K562 (cell line): ENCODE measurements at regions not wholly inside any gene's neighbourhood (a gene's known extent, or its start where the extent isn't known, plus 50 kb on each side); places are given as distances from the start of the nearest gene placed in this dataset.

Experiments
- ATAC-seq: fragments of 200-7000 bp; cut with Tn5 transposase; 3 replicates; pipeline ENCODE4 v1.9.1; 2020; ENCODE audit warnings: moderate library complexity
- BruUV-seq: library from RNA; stranded (reverse); fragments of 400-500 nt; replicated peaks from 2 replicates; lab custom pipeline; 2021; lab: Mats Ljungman, UMichigan
- CTCF ChIA-PET: fragments of 300-600 bp; formaldehyde crosslinking; extraction: SDS; loops from one replicate; lab custom pipeline; 2021; ENCODE audit warnings: low intra/inter-chr PET ratio; lab: Yijun Ruan, JAX
- POLR2A ChIA-PET: fragments of 300-600, 350-650 bp; sonication (Branson Sonifier 250); formaldehyde crosslinking; extraction: SDS; loops from one replicate; lab custom pipeline; 2021; ENCODE audit warnings: antibody characterized with exemption, inconsistent platforms; lab: Yijun Ruan, JAX
- DNase-seq, 4 experiments: peaks; one replicate each; pipeline versions ENCODE4 v3.0.0 to v3.0.0-alpha.2; 2011 to 2018; ENCODE audit warnings: low spot score in 3 of 4, mixed read lengths in 3 of 4; ENCODE audit errors: extremely low read depth in 1 of 4
- FAIRE-seq: peaks from 2 replicates; lab custom pipeline; 2011; peaks lifted over from hg19 to GRCh38; lab: Jason Lieb, UNC
- H2AFZ ChIP-seq: 2 replicates; pipeline ENCODE4 v1.6.0; 2011; ENCODE audit warnings: low read depth, low read length, control low read depth, inconsistent platforms
- H3K27ac ChIP-seq: fragments of 200-600 bp; 3 replicates; pipeline ENCODE4 v1.8.0; 2011; ENCODE audit warnings: low read depth, mild to moderate bottlenecking, control low read depth, inconsistent platforms, low read length, moderate library complexity, mixed read lengths; ENCODE audit errors: extremely low read depth
- H3K27me3 ChIP-seq, 2 experiments: fragments of 300-600 bp in 1 of 2; 2 replicates in 1 of 2; 3 replicates in 1 of 2; pipeline versions ENCODE4 v1.6.0 to v1.8.0; 2011; ENCODE audit warnings: inconsistent platforms in 2 of 2, low read length in 2 of 2, mild to moderate bottlenecking in 1 of 2, mixed read lengths in 1 of 2, moderate library complexity in 1 of 2; ENCODE audit not compliant: control insufficient read depth in 2 of 2, insufficient read depth in 2 of 2
- H3K36me3 ChIP-seq: fragments of 300-600 bp; 3 replicates; pipeline ENCODE4 v1.8.0; 2011; ENCODE audit warnings: mild to moderate bottlenecking, low read length, inconsistent platforms; ENCODE audit not compliant: control insufficient read depth, insufficient read depth
- H3K4me1 ChIP-seq, 2 experiments: fragments of 200-600 bp in 1 of 2; replicated peaks in 1 of 2; 2 replicates in 1 of 2; 3 replicates in 1 of 2; pipeline versions ENCODE4 v1.5.1 to v1.8.0; 2011; ENCODE audit warnings: inconsistent platforms in 2 of 2, low read length in 2 of 2, mild to moderate bottlenecking in 1 of 2, mixed read lengths in 1 of 2, moderate library complexity in 1 of 2; ENCODE audit not compliant: control insufficient read depth in 2 of 2, insufficient read depth in 2 of 2
- H3K4me2 ChIP-seq: 2 replicates; pipeline ENCODE4 v1.6.1; 2011; ENCODE audit warnings: low read length, control low read depth, inconsistent platforms, mixed read lengths; ENCODE audit not compliant: insufficient read depth
- H3K4me3 ChIP-seq: fragments of 200-600 bp; sonication (generic), shearing (Covaris generic); 2 replicates; pipeline ENCODE4 v1.5.1; 2016; ENCODE audit warnings: control low read depth, inconsistent platforms
- H3K79me2 ChIP-seq: fragments of 200-600 bp; 3 replicates; pipeline ENCODE4 v1.8.0; 2011; ENCODE audit warnings: low read length, inconsistent platforms; ENCODE audit not compliant: control insufficient read depth, insufficient read depth
- H3K9ac ChIP-seq, 2 experiments: 2 replicates each; pipeline versions ENCODE4 v1.6.0 to v1.6.1; 2011; ENCODE audit warnings: low read depth in 2 of 2, low read length in 2 of 2, control low read depth in 1 of 2, inconsistent platforms in 1 of 2, mild to moderate bottlenecking in 1 of 2, mixed read lengths in 1 of 2; ENCODE audit not compliant: insufficient read depth in 1 of 2
- H3K9me1 ChIP-seq: one replicate; pipeline ENCODE4 v1.6.0; 2011; ENCODE audit warnings: inconsistent platforms, mild to moderate bottlenecking, low read length, moderate library complexity; ENCODE audit not compliant: control insufficient read depth, insufficient read depth
- H3K9me3 ChIP-seq: replicated peaks from 2 replicates; pipeline ENCODE4 v1.5.1; 2011; ENCODE audit warnings: low read depth, low read length, inconsistent platforms; ENCODE audit not compliant: control insufficient read depth, insufficient read depth
- H4K20me1 ChIP-seq: replicated peaks from 2 replicates; pipeline ENCODE4 v1.6.1; 2011; ENCODE audit warnings: low read length, inconsistent platforms, mixed read lengths; ENCODE audit not compliant: control insufficient read depth, insufficient read depth
- ARID4B ChIP-seq: sonication (generic); formaldehyde crosslinking; IDR thresholded peaks from 2 replicates; pipeline ENCODE4 v1.8.0; 2022; ENCODE audit warnings: mild to moderate bottlenecking, missing genetic modification reagents
- BCOR ChIP-seq: fragments of 450-650 bp; IDR thresholded peaks from 2 replicates; pipeline ENCODE4 v1.6.1; 2016
- ETV5 ChIP-seq: sonication (generic); formaldehyde crosslinking; IDR thresholded peaks from 2 replicates; pipeline ENCODE4 v1.4.0; 2020; ENCODE audit warnings: low read depth, mild to moderate bottlenecking, missing genetic modification reagents
- GABPB1 ChIP-seq: sonication (generic); formaldehyde crosslinking; IDR thresholded peaks from 2 replicates; pipeline ENCODE4 v1.8.0; 2022; ENCODE audit warnings: mild to moderate bottlenecking, missing genetic modification reagents
- IRF1 ChIP-seq: sonication (generic); formaldehyde crosslinking; IDR thresholded peaks from 2 replicates; pipeline ENCODE4 v1.8.0; 2022; ENCODE audit warnings: missing genetic modification reagents, mild to moderate bottlenecking, borderline replicate concordance
- MAX ChIP-seq: sonication (generic); formaldehyde crosslinking; IDR thresholded peaks from 2 replicates; pipeline ENCODE4 v1.9.0; 2022; ENCODE audit warnings: mild to moderate bottlenecking, missing genetic modification reagents
- PHTF2 ChIP-seq: fragments of 250-450 bp; sonication (Bioruptor Pico); IDR thresholded peaks from 2 replicates; pipeline ENCODE4 v1.5.0; 2021; ENCODE audit warnings: mild to moderate bottlenecking
- SIN3B ChIP-seq: fragments of 450-650 bp; IDR thresholded peaks from 2 replicates; pipeline ENCODE4 v1.6.1; 2017; ENCODE audit warnings: low read depth, mild to moderate bottlenecking, moderate library complexity
- SMARCA5 ChIP-seq: fragments of 450-650 bp; IDR thresholded peaks from 2 replicates; pipeline ENCODE4 v1.6.1; 2016
- SMARCE1 ChIP-seq: fragments of 450-650 bp; IDR thresholded peaks from 2 replicates; pipeline ENCODE4 v1.7.1; 2016; ENCODE audit warnings: mild to moderate bottlenecking
- SRSF3 ChIP-seq: fragments of 200-400 bp; formaldehyde crosslinking; IDR thresholded peaks from 2 replicates; pipeline ENCODE4 v1.6.1; 2016; ENCODE audit warnings: mild to moderate bottlenecking, low read length, moderate library complexity; ENCODE audit not compliant: insufficient read depth
- THRB ChIP-seq: fragments of 450-650 bp; formaldehyde crosslinking; conservative IDR thresholded peaks from 2 replicates; pipeline ENCODE4 v1.4.0; 2022; ENCODE audit warnings: mild to moderate bottlenecking, missing genetic modification characterization
- USF1 ChIP-seq: sonication (generic); formaldehyde crosslinking; IDR thresholded peaks from 2 replicates; pipeline ENCODE4 v1.9.0; 2022; ENCODE audit warnings: mild to moderate bottlenecking, missing genetic modification reagents
- ZBED1 ChIP-seq: IDR thresholded peaks from 2 replicates; pipeline ENCODE4 v1.6.1; 2014
- ZBTB7A ChIP-seq: IDR thresholded peaks from 2 replicates; pipeline ENCODE4 v1.6.1; 2011; ENCODE audit warnings: low read depth, mild to moderate bottlenecking, low read length, moderate library complexity, borderline replicate concordance; ENCODE audit not compliant: control insufficient read depth
- ZNF143 ChIP-seq: sonication (generic); formaldehyde crosslinking; IDR thresholded peaks from 2 replicates; pipeline ENCODE4 v1.9.0; 2022; ENCODE audit warnings: mild to moderate bottlenecking, missing genetic modification reagents
- WGBS: fragments of 100-300 bp; shearing (Covaris generic); methylation state at CpG from one replicate; pipeline ENCODE4 v1.1.6; 2016; ENCODE audit warnings: low coverage, mixed read lengths; ENCODE audit not compliant: insufficient coverage; ENCODE audit errors: missing lambda C conversion rate; 5-methylcytosine and 5-hydroxymethylcytosine counted together
- in situ Hi-C: fragments of 300-500 bp; cut with MboI; formaldehyde crosslinking; loops from 4 replicates; pipeline ENCODE4 v1.15.0; 2018; ENCODE audit warnings: inconsistent platforms, mixed read lengths
- intact Hi-C: fragments of 100-400 bp; cut with micrococcal nuclease; formaldehyde crosslinking; loops from 2 replicates; pipeline ENCODE4 v1.14.2; 2022

- TF ChIP-seq USF1 (CRISPR knock-in tag) (no peak), MAX (CRISPR knock-in tag) (no peak; the same call in 1 of the 2 replicates), SMARCA5 (no peak), SIN3B (no peak)
Measured at GRCh38 chr5:135129307-135129706, 95.3 kb upstream of the PITX1 start (continued).

GRCh38 chr5:135128361-135128760 is 94.3 kb upstream of the PITX1 start:
- Histone ChIP-seq H4K20me1 (no peaks in the 10 kb centered on the region), H3K9me3 (no peaks in the 10 kb centered on the region), H3K4me1 (peaks cover 17 to 58% of the 10 kb centered on the region in 2 experiments; a peak in 4 of 5 replicates), H3K36me3 (no peaks in the 10 kb centered on the region), H2AFZ (no peak overlapping the region), H3K9me1 (peaks cover 3% of the 10 kb centered on the region), H3K9ac (no peak overlapping the region; a peak in 1 of 4 replicates), H3K27ac (no peak overlapping the region), H3K4me3 (no peak overlapping the region), H3K79me2 (no peaks in the 10 kb centered on the region), H3K4me2 (no peak overlapping the region), H3K27me3 (no peaks in the 10 kb centered on the region)
- intact Hi-C loops (no loop called here), in situ Hi-C loops (no loop called here)
- no peak for FAIRE-seq
- ChIA-PET CTCF (no interaction called here), POLR2A (interaction anchor here (0.9 to 1.2 kb wide), 2 partner anchors 8 to 27 kb away, joined by 3 to 5 read pairs; no protein-coding TSS in a partner anchor)
- no peak for DNase-seq
- no TSS peak for BruUV-seq
- 77% methylated on average over 3 of the region's 3 CpGs for WGBS
- no peak for ATAC-seq
- TF ChIP-seq ETV5 (CRISPR knock-in tag) (no peak), ARID4B (CRISPR knock-in tag) (no peak), BCOR (no peak), ZBED1 (no peak), PHTF2 (no peak), ZNF143 (CRISPR knock-in tag) (no peak), IRF1 (CRISPR knock-in tag) (no peak), THRB (CRISPR knock-in tag) (no peak), SMARCE1 (no peak), ZBTB7A (no peak), SRSF3 (no peak), GABPB1 (CRISPR knock-in tag) (no peak)
